Left ventricle myocardium inferior (tissue), 1 donor: ENCODE measurements at regions not wholly inside any gene's neighbourhood (a gene's known extent, or its start where the extent isn't known, plus 50 kb on each side); places are given as distances from the start of the nearest gene placed in this dataset. TPM values are rescaled to one million over a fixed set of nuclear protein-coding genes. Genes with fewer than 3 reads are reported as not detected.

Source experiments
- DNase-seq: peaks from one replicate; pipeline ENCODE4 v3.0.0-alpha.2; 2020
- H3K27ac ChIP-seq: fragments of 200-600 bp; replicated peaks from 2 replicates; pipeline ENCODE4 v1.8.0; 2021
- H3K27me3 ChIP-seq: fragments of 200-600 bp; 2 replicates; pipeline ENCODE4 v1.8.0; 2021; ENCODE audit warnings: low read depth
- H3K36me3 ChIP-seq: fragments of 200-600 bp; 2 replicates; pipeline ENCODE4 v1.8.0; 2021
- H3K4me1 ChIP-seq: fragments of 200-600 bp; 2 replicates; pipeline ENCODE4 v1.8.0; 2021
- H3K4me3 ChIP-seq: fragments of 200-600 bp; 2 replicates; pipeline ENCODE4 v1.8.0; 2021; ENCODE audit warnings: mild to moderate bottlenecking, moderate library complexity
- H3K9me3 ChIP-seq: fragments of 200-600 bp; replicated peaks from 2 replicates; pipeline ENCODE4 v1.8.0; 2021
- intact Hi-C: fragments of 100-400 bp; cut with micrococcal nuclease; formaldehyde crosslinking; loops from one replicate; pipeline ENCODE4 v1.11.0; 2022
- microRNA-seq: library from miRNA; unstranded; fragments of <30 nt; microRNA quantifications from one replicate; pipeline ENCODE4 v1.2.0, GENCODE V29; 2020
- TF ChIP-seq, protein P1 (sequence below): fragments of 200-600 bp; IDR thresholded peaks from 2 replicates; pipeline ENCODE4 v1.8.0; 2021; ENCODE audit warnings: antibody characterized with exemption, mild to moderate bottlenecking, borderline replicate concordance
- donor health status: DM: no; HTN: yes; CAD: no; lungs with severe emphysema.

DNA sequence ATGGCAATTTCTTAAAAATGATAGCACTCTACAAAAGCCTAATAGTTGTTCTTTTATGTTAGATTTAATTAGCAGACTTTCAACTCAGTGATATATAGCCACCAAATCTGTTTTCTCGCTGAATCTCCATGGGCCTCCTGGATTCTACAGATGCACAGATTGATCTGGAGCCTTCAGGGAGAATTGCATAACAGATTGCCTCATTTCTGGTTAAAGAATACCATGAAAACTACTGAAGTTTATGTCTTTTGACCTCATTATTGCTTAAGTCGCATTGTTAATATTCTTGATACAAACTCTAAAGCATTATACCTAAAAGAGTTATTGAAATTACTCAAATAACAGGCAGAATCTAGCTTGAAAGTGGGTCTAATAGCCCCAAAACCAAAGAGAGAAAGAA, 53.7 kb upstream of the PRR20A start:
- DNase-seq = no peak
- intact Hi-C loops = no loop called here
- Histone ChIP-seq H3K4me3 (no peak overlapping the region), H3K9me3 (peaks cover 2% of the 10 kb centered on the region), H3K4me1 (no peaks in the 10 kb centered on the region), H3K27ac (no peak overlapping the region), H3K36me3 (no peaks in the 10 kb centered on the region), H3K27me3 (no peaks in the 10 kb centered on the region)
- TF ChIP-seq, protein P1, sequence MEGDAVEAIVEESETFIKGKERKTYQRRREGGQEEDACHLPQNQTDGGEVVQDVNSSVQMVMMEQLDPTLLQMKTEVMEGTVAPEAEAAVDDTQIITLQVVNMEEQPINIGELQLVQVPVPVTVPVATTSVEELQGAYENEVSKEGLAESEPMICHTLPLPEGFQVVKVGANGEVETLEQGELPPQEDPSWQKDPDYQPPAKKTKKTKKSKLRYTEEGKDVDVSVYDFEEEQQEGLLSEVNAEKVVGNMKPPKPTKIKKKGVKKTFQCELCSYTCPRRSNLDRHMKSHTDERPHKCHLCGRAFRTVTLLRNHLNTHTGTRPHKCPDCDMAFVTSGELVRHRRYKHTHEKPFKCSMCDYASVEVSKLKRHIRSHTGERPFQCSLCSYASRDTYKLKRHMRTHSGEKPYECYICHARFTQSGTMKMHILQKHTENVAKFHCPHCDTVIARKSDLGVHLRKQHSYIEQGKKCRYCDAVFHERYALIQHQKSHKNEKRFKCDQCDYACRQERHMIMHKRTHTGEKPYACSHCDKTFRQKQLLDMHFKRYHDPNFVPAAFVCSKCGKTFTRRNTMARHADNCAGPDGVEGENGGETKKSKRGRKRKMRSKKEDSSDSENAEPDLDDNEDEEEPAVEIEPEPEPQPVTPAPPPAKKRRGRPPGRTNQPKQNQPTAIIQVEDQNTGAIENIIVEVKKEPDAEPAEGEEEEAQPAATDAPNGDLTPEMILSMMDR = no peak

Small RNAs in the stretch of these regions (microRNA-seq; reads per million reads assigned to microRNA genes)
- not detected for gene MIR1297
- gene MIR5007 = not detected
